RWPE1 (cell line): ENCODE measurements at regions not wholly inside any gene's neighbourhood (a gene's known extent, or its start where the extent isn't known, plus 50 kb on each side); places are given as distances from the start of the nearest gene placed in this dataset.
A peak's percentile ranks its signal among the peaks of the same experiment; 100 is the strongest.

ENCODE experiments used
- CTCF ChIA-PET: fragments of 350-600 bp; sonication (Branson Sonifier 250); formaldehyde crosslinking; extraction: SDS; loops from one replicate; lab custom pipeline; 2021; lab: Yijun Ruan, JAX
- POLR2A ChIA-PET: fragments of 400-600 bp; formaldehyde crosslinking; extraction: SDS; loops from one replicate; lab custom pipeline; 2020; ENCODE audit warnings: antibody characterized with exemption; ENCODE audit not compliant: low non-redundant PET; lab: Yijun Ruan, JAX
- DNase-seq: peaks from one replicate; pipeline ENCODE4 v3.0.0; 2012; ENCODE audit warnings: low spot score
- H3K27ac ChIP-seq: fragments of 450-650 bp; 2 replicates; pipeline ENCODE4 v1.5.1; 2017
- TF ChIP-seq, protein P1 (sequence below): fragments of 450-650 bp; conservative IDR thresholded peaks from 2 replicates; pipeline ENCODE4 v1.5.1; 2017; ENCODE audit warnings: low read depth, mild to moderate bottlenecking

DNA sequence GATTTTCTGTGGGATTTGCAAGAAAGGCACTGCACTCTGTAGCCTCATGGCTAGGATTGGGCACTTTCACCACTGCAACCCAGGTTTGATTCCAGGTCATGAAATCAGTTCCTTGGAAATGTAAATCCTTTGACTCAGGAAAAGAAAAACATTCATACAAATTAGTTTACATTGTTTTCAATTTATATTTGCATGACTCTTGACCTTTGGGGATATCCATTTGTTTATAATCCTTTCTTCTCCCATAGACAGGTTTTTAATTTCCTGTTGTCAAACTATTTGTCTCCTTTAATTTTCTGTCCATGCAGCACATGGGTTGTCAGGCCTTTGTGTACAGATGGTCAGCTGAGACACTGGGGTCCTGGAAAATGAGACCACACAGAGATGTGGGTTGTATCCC, 801.5 kb downstream of the NR2F1-AS1 start:
- CTCF ChIA-PET = no interaction called here
- POLR2A ChIA-PET = no interaction called here
- TF ChIP-seq, protein P1, sequence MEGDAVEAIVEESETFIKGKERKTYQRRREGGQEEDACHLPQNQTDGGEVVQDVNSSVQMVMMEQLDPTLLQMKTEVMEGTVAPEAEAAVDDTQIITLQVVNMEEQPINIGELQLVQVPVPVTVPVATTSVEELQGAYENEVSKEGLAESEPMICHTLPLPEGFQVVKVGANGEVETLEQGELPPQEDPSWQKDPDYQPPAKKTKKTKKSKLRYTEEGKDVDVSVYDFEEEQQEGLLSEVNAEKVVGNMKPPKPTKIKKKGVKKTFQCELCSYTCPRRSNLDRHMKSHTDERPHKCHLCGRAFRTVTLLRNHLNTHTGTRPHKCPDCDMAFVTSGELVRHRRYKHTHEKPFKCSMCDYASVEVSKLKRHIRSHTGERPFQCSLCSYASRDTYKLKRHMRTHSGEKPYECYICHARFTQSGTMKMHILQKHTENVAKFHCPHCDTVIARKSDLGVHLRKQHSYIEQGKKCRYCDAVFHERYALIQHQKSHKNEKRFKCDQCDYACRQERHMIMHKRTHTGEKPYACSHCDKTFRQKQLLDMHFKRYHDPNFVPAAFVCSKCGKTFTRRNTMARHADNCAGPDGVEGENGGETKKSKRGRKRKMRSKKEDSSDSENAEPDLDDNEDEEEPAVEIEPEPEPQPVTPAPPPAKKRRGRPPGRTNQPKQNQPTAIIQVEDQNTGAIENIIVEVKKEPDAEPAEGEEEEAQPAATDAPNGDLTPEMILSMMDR = no peak
- DNase-seq = no peak
- no peak overlapping the region for H3K27ac ChIP-seq

DNA sequence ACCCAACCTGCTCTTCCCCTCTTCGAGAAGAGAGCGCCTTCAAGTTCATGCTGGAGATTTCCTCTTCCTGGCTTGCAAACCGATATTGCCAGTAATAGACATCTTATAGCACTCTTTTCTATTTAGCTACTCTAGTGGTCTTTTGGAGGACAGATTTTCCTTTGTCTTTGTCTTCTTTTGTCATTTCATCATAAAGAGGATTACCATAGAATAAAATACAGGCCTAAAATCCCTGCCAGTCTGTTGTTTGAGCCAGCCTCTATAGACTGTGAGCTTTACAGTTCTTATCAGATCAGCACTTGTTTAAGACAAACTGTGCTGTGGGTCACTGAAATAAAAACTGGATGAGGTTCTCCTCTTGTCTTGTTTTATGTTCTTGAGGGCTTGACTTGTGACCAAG, 802.8 kb downstream of the NR2F1-AS1 start:
- POLR2A ChIA-PET = no interaction called here
- CTCF ChIA-PET = no interaction called here
- DNase-seq = no peak
- no peak overlapping the region for H3K27ac ChIP-seq
- TF ChIP-seq, protein P1 = no peak

DNA sequence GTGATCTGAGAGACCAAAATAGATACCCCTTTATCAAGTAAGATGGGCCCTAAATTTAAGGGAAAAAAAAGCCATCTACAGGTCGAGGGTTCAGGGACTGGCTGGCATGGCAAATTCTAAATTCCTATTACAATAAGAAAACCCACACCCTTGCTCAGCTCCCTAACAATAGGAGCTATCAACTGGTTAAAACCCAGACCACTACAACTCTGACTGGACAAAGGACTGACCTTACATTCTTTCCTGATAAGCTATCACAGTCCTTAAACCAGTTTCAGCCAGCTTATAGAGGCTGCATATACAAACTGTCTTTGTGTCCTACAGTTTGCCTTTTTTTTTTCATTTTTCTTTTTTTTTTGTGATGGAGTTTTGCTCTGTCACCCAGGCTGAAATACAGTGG, 803.6 kb downstream of the NR2F1-AS1 start:
- ChIA-PET POLR2A (no interaction called here), CTCF (interaction anchor here (0.5 kb wide), 1 partner anchor 1631 kb away, joined by 6 read pairs; no protein-coding TSS in a partner anchor)
- TF ChIP-seq, protein P1 = no peak
- no peak overlapping the region for H3K27ac ChIP-seq
- no peak for DNase-seq

DNA sequence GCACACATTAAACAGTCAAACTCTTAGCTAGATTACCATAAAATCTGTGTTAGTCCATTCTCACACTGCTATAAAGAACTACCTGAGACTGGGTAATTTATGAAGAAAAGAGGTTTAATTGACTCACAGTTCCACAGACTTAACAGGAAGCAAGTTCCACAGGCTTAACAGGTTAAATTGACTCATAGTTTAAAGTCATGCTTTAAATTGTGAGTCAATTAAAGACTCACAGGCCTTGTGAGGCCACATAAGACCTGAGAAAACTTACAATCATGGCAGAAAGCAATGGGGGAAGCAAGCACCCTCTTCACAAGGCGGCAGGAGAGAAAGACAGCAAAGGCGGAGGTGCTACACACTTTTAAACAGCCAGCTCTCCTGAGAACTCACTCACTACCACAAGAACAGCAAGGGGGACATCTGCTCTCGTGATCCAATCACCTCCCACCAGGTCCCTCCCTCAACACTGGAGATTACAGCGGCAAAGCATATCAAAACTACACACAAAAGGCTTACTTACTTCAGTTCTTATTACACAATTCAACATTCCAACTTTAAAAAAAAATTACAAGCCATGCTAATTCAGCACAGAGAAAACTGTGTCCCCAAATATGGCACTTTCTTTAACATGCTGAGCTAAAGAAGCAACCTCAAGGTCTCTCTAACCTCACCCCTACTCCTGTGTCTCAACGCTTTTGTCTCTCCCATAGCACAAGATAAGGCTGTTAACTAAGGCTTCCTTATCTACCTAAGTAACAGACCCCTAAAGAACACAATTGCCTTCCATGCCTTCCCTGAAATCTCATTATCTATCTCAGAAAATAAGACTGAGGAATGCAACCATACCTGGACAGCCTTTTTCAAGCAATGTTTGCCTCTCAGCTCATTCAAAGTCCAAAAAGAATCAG, 805.1 kb downstream of the NR2F1-AS1 start:
- TF ChIP-seq, protein P1 = no peak
- ChIA-PET POLR2A (no interaction called here), CTCF (interaction anchor here (0.7 kb wide), 1 partner anchor 1732 kb away, joined by 3 read pairs; no protein-coding TSS in a partner anchor)
- DNase-seq = peak; percentile 29
- no peak overlapping the region for H3K27ac ChIP-seq

DNA sequence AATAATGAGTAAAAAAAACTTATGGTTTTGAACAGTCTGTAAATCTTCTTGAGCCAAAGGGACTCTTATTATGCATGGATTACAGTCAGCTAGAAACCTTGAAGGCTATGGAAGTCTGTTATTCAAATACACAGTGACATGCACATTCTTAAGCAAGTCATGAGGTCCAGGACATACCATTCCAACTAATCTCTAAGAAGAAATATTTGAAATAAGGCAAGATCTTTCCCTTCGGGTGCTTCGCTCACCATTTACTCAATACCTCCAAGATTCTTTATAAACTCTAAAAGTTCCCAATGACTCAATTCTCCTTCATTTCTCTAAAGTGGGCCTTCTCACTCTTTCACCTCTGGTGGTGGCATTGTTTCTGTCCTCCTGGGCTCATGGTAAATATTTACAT, 811.0 kb downstream of the NR2F1-AS1 start:
- TF ChIP-seq, protein P1 = no peak
- no peak overlapping the region for H3K27ac ChIP-seq
- DNase-seq = no peak
- ChIA-PET CTCF (no interaction called here), POLR2A (no interaction called here)

DNA sequence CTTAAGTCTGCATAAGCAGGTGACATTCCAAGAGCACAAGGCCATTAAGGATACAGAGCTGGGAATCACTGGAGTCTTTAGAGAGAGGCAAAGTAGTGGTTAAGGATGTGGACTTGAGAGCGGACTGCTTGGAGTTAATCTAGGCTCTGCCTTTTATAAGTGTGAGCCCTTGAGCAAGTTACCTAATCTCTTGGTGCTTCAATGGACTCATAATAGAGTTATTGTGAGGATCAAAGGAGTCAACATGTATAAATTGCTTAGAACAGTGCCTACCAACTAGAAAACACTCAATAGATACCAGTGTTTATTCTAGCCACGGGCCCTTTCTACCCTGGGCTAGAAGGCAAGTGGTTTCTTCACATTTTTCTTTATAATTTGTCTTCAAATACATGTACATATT, 819.4 kb downstream of the NR2F1-AS1 start:
- TF ChIP-seq, protein P1 = no peak
- POLR2A ChIA-PET = no interaction called here
- H3K27ac ChIP-seq = no peak overlapping the region
- CTCF ChIA-PET = no interaction called here
- DNase-seq = no peak
